GM23338 (cell line): ENCODE measurements at regions not wholly inside any gene's neighbourhood (a gene's known extent, or its start where the extent isn't known, plus 50 kb on each side); places are given as distances from the start of the nearest gene placed in this dataset.

ENCODE experiments used
- NANOG ChIP-seq: IDR thresholded peaks from 2 replicates; pipeline ENCODE4 v1.6.1; 2016; ENCODE audit warnings: antibody characterized with exemption, borderline replicate concordance
- TF ChIP-seq, protein P1 (sequence below): IDR thresholded peaks from one replicate; pipeline ENCODE4 v1.6.1; 2018; ENCODE audit warnings: antibody characterized with exemption; ENCODE audit not compliant: unreplicated experiment
- TF ChIP-seq, protein P2 (sequence below), 2 experiments: fragments of 200-600 bp in 1 of 2; sonication (generic) in 1 of 2; conservative IDR thresholded peaks; 2 replicates each; pipeline versions ENCODE4 v1.5.1 to v1.6.1; 2016 to 2017; ENCODE audit warnings: antibody characterized with exemption in 2 of 2, low read depth in 2 of 2, mild to moderate bottlenecking in 2 of 2, moderate library complexity in 1 of 2

DNA sequence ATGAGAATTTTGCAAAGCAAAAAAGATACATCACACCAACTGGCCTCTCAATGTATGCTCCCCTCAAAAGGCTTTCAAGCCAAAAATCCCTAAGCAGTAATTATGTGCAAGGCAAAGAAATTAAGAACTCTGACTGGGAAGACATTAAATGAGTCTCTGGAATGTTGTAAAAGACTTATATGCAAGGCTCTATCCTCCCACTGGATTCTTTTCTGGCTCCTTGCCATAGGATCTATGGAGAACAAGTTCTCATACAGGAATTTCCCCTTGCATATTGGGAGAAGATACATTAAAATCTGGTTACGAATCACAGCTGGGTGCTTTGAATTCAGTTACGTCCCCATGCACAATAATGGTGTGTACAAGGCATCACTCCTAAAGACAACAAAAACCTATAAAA lies 73.4 kb upstream of the ATL2 start:
- TF ChIP-seq, protein P1, sequence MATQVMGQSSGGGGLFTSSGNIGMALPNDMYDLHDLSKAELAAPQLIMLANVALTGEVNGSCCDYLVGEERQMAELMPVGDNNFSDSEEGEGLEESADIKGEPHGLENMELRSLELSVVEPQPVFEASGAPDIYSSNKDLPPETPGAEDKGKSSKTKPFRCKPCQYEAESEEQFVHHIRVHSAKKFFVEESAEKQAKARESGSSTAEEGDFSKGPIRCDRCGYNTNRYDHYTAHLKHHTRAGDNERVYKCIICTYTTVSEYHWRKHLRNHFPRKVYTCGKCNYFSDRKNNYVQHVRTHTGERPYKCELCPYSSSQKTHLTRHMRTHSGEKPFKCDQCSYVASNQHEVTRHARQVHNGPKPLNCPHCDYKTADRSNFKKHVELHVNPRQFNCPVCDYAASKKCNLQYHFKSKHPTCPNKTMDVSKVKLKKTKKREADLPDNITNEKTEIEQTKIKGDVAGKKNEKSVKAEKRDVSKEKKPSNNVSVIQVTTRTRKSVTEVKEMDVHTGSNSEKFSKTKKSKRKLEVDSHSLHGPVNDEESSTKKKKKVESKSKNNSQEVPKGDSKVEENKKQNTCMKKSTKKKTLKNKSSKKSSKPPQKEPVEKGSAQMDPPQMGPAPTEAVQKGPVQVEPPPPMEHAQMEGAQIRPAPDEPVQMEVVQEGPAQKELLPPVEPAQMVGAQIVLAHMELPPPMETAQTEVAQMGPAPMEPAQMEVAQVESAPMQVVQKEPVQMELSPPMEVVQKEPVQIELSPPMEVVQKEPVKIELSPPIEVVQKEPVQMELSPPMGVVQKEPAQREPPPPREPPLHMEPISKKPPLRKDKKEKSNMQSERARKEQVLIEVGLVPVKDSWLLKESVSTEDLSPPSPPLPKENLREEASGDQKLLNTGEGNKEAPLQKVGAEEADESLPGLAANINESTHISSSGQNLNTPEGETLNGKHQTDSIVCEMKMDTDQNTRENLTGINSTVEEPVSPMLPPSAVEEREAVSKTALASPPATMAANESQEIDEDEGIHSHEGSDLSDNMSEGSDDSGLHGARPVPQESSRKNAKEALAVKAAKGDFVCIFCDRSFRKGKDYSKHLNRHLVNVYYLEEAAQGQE, result no peak
- TF ChIP-seq, protein P2, sequence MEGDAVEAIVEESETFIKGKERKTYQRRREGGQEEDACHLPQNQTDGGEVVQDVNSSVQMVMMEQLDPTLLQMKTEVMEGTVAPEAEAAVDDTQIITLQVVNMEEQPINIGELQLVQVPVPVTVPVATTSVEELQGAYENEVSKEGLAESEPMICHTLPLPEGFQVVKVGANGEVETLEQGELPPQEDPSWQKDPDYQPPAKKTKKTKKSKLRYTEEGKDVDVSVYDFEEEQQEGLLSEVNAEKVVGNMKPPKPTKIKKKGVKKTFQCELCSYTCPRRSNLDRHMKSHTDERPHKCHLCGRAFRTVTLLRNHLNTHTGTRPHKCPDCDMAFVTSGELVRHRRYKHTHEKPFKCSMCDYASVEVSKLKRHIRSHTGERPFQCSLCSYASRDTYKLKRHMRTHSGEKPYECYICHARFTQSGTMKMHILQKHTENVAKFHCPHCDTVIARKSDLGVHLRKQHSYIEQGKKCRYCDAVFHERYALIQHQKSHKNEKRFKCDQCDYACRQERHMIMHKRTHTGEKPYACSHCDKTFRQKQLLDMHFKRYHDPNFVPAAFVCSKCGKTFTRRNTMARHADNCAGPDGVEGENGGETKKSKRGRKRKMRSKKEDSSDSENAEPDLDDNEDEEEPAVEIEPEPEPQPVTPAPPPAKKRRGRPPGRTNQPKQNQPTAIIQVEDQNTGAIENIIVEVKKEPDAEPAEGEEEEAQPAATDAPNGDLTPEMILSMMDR (conservative IDR thresholded peaks at IDR 0.05; ENCODE audit: low read depth in 2 of 2), result no peak
- no peak for TF ChIP-seq NANOG
